Large intestine (tissue), 3 donors: ENCODE measurements at regions not wholly inside any gene's neighbourhood (a gene's known extent, or its start where the extent isn't known, plus 50 kb on each side); places are given as distances from the start of the nearest gene placed in this dataset.

ENCODE experiments used
- DNase-seq, 2 donors: peaks; one replicate each; pipeline versions ENCODE4 v3.0.0 to v3.0.0-alpha.2; 2013
- H3K27ac ChIP-seq: one replicate; pipeline ENCODE4 v1.5.1; 2013; ENCODE audit warnings: low read length
- H3K27me3 ChIP-seq: 2 replicates; pipeline ENCODE4 v1.6.1; 2013; ENCODE audit warnings: low read length; ENCODE audit not compliant: control insufficient read depth, insufficient read depth
- H3K36me3 ChIP-seq: 2 replicates; pipeline ENCODE4 v1.6.1; 2013; ENCODE audit warnings: low read length; ENCODE audit not compliant: control insufficient read depth, insufficient read depth
- H3K4me1 ChIP-seq: one replicate; pipeline ENCODE4 v1.6.1; 2013; ENCODE audit warnings: low read length; ENCODE audit not compliant: control insufficient read depth, insufficient read depth
- H3K4me3 ChIP-seq: one replicate; pipeline ENCODE4 v1.5.1; 2013; ENCODE audit warnings: low read length
- H3K9me3 ChIP-seq: one replicate; pipeline ENCODE4 v1.6.1; 2013; ENCODE audit warnings: mild to moderate bottlenecking, low read depth, low read length, moderate library complexity; ENCODE audit not compliant: control insufficient read depth
- WGBS: methylation state at CpG from one replicate; pipeline ENCODE4 v1.1.5; 2013; ENCODE audit warnings: low lambda C conversion rate; ENCODE audit not compliant: insufficient coverage; 5-methylcytosine and 5-hydroxymethylcytosine counted together

DNA sequence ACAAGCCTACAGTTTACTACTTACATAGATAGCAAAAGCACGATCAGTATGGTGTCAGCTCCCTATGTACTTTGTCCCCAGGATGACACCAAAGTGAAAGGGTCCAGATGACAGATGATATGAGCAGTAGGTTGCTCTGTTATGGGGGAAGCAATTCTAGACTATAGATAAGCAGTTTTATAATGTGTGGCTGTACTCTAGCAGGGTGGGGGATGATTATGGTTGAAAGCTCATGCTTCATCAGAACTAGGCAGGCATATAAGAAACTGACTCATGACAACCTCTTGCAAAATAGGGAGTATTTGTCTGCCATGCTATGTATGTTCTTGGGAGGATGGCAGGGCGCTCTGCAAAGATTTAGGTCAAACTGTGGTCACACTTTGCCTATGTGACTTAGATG is 158.2 kb upstream of the ZBED5 start:
- peaks cover 3% of the 10 kb centered on the region for H3K27me3 ChIP-seq
- H3K4me3 ChIP-seq: no peak overlapping the region
- no peaks in the 10 kb centered on the region for H3K9me3 ChIP-seq
- WGBS: no CpG with 5 or more reads among the region's 2 CpGs
- H3K27ac ChIP-seq: peak overlapping the region; percentile 36
- H3K4me1 ChIP-seq: peaks cover 6% of the 10 kb centered on the region
- no peaks in the 10 kb centered on the region for H3K36me3 ChIP-seq
- DNase-seq: peak; percentile 76

DNA sequence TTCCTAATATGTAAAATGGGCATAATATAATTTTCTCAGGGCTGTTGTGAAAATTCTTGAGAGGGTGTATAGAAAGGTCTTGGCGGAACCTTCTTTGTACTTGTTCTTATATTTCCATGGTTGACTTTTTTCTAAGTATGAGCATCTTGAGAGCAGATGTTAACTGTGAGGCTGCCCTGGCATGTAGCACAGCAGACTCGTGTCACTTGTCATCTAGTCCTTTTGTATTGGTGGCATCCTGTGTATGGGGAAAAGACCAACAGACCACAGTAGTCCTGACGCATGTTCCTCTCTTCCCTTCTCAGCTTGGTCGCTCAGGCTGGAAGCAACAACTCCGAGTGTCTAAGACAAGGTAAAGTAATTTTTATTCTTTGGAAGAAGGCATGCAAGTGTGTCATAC is 153.8 kb upstream of the ZBED5 start:
- no CpG with 5 or more reads among the region's 5 CpGs for WGBS
- peaks cover 5% of the 10 kb centered on the region for H3K27me3 ChIP-seq
- peaks cover 7% of the 10 kb centered on the region for H3K4me1 ChIP-seq
- H3K27ac ChIP-seq: no peak overlapping the region
- no peak for DNase-seq
- no peaks in the 10 kb centered on the region for H3K36me3 ChIP-seq
- no peaks in the 10 kb centered on the region for H3K9me3 ChIP-seq
- no peak overlapping the region for H3K4me3 ChIP-seq

GRCh38 chr11:11010624-11011127 is 152.8 kb upstream of the ZBED5 start:
- no peaks in the 10 kb centered on the region for H3K9me3 ChIP-seq
- H3K36me3 ChIP-seq: no peaks in the 10 kb centered on the region
- H3K27me3 ChIP-seq: peaks cover 5% of the 10 kb centered on the region
- peaks cover 3% of the 10 kb centered on the region for H3K4me1 ChIP-seq
- no peak overlapping the region for H3K4me3 ChIP-seq
- DNase-seq: peak; percentile 7 to 58
- H3K27ac ChIP-seq: no peak overlapping the region
- no CpG with 5 or more reads among the region's 8 CpGs for WGBS

DNA sequence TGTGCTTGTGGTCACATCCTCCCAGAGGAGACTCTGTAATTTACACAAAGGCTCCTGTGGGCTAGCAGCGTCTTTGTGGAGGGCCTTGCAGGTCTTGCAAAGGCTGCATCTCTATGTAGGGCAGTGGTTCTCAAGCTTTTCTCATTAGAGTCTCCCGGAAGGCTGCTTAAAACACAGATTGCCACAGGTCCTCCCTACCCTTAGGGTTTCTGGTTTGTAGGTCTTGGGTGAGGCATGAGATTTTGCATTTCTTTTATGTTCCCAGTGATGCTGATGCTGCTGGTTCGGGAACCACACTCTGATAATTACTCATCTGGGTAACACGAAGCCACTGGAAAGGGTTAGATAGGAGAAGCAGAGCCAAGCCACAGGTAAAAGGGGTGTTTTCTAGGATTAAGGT is 151.3 kb upstream of the ZBED5 start:
- Histone ChIP-seq H3K36me3 (no peaks in the 10 kb centered on the region), H3K4me1 (peaks cover 3% of the 10 kb centered on the region), H3K9me3 (no peaks in the 10 kb centered on the region), H3K27me3 (peaks cover 5% of the 10 kb centered on the region), H3K4me3 (no peak overlapping the region), H3K27ac (no peak overlapping the region)
- no CpG with 5 or more reads among the region's 4 CpGs for WGBS
- no peak for DNase-seq

DNA sequence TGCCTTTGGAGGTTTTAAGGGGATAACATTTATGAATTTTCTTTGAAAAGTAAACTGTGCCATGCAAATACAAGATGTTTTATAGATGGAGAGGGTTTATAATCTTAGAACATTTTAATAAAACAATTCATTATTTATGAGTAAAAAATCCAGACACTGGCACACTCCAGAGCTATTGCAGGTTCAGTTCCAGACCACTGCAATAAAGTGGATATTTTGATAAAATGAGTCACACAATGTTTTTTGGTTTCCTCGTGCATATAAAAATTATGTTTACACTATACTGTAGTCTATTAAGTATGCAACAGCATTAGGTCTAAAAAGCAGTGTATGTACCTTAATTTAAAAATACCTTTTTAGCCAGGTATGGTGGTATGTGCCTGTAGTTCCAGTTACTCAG is 146.2 kb upstream of the ZBED5 start:
- WGBS: no CpG with 5 or more reads among the region's 1 CpG
- no peak overlapping the region for H3K27ac ChIP-seq
- H3K4me3 ChIP-seq: no peak overlapping the region
- no peak for DNase-seq
- H3K4me1 ChIP-seq: no peaks in the 10 kb centered on the region
- no peaks in the 10 kb centered on the region for H3K36me3 ChIP-seq
- no peaks in the 10 kb centered on the region for H3K27me3 ChIP-seq
- no peaks in the 10 kb centered on the region for H3K9me3 ChIP-seq

DNA sequence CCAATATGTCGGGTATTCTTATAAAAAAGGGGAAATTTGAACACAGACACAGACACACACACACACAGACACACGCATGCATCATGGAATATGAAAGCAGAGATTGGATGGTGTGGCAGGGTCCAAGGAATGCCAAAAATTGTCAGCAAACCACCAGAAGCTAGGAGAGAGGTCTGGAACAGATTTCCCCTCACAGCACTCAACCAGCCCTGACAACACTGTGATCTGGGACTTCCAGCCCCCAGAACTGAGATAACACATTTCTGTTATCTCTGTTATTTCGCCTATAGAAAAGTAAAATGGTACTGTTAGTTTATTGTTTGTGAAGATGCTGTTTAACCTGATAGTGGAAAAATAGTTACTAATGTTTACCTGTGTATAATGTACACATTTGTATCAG is 145.4 kb upstream of the ZBED5 start:
- Histone ChIP-seq H3K4me3 (no peak overlapping the region), H3K4me1 (no peaks in the 10 kb centered on the region), H3K36me3 (no peaks in the 10 kb centered on the region), H3K27ac (no peak overlapping the region), H3K9me3 (no peaks in the 10 kb centered on the region), H3K27me3 (no peaks in the 10 kb centered on the region)
- no peak for DNase-seq
- WGBS: 17% methylated on average over 1 of the region's 3 CpGs

DNA sequence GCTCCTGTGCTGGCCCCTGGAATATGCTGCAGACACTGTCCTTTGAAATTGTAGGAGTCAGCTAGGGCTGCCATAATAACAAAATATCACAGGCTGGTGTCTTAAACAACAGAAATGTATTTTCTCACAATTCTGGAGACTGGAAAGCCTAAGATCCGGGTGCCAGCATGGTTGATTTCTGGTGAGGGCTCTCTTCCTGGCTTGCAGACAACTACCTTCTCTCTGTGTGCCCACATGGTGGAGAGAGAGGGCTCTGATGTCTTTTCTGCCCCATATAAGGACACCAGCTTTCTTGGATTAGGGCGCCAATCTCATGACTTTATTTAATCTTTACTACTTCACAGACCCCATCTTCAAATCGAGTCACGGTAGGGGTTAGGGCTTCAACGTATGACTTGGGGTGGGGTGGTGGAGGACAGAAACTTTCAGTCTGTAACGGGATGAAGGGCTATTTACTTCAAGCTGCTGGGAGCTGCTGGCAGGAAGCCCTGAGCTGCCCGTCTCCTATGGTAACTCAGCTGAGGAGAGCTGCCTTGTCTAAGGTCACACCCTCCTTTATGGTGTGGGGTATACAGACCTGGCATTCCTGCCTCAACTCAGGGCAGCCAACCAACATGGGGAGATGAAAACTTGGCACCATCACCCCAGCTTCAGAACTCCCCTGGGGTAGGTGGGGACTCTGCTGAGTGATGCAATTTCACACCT is 142.9 kb upstream of the ZBED5 start:
- H3K27me3 ChIP-seq: peaks cover 4% of the 10 kb centered on the region
- H3K27ac ChIP-seq: no peak overlapping the region
- H3K4me1 ChIP-seq: no peaks in the 10 kb centered on the region
- H3K36me3 ChIP-seq: no peaks in the 10 kb centered on the region
- no peak overlapping the region for H3K4me3 ChIP-seq
- DNase-seq: no peak
- no peaks in the 10 kb centered on the region for H3K9me3 ChIP-seq
- WGBS: no CpG with 5 or more reads among the region's 7 CpGs

DNA sequence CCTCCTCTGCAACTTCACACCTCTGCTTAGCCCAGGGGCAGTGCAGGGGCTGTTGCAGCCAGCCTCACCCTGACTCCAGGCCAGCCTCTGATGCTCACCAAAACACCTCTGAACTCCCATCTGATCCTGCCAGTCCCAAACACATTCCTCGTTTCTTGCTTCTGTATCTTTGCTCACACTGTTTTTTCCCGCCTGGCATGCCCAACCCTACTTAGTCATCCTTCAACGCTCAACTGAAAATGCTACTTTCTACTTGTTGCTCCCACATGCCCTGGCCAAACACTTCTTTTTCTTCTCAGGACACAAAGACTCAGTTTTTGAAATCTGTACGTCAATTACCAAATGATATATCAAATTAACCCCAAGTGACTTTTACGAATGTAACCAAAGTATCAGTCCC is 140.8 kb upstream of the ZBED5 start:
- no peaks in the 10 kb centered on the region for H3K4me1 ChIP-seq
- no peak overlapping the region for H3K4me3 ChIP-seq
- H3K36me3 ChIP-seq: no peaks in the 10 kb centered on the region
- WGBS: 94% methylated on average over 4 of the region's 5 CpGs
- DNase-seq: no peak
- no peak overlapping the region for H3K27ac ChIP-seq
- H3K9me3 ChIP-seq: no peaks in the 10 kb centered on the region
- H3K27me3 ChIP-seq: peaks cover 4% of the 10 kb centered on the region

GRCh38 chr11:10996678-10997077 is 138.8 kb upstream of the ZBED5 start:
- Histone ChIP-seq H3K9me3 (no peaks in the 10 kb centered on the region), H3K36me3 (no peaks in the 10 kb centered on the region), H3K4me3 (no peak overlapping the region), H3K4me1 (no peaks in the 10 kb centered on the region), H3K27ac (no peak overlapping the region), H3K27me3 (peaks cover 4% of the 10 kb centered on the region)
- 60% methylated on average over 1 of the region's 1 CpG for WGBS
- no peak for DNase-seq

DNA sequence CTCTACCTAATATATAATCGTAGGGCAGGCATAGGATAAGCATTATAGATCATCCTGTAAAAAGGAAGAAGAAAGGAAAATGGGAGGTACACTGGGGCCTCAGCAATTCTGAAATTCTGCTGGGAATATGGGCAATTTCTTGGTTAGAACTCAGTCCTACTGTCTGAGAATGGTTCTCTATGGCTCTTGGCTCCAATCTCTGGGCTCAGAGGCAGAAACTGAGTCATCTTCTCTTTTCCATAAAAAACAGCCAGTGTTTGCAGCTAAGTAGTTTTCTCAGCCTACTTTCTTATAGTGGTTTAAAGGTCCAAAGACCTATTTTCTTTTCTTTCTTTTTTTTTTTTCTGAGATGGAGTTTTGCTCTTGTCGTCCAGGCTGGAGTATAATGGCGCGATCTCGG is 135.8 kb upstream of the ZBED5 start:
- no peak for DNase-seq
- H3K36me3 ChIP-seq: no peaks in the 10 kb centered on the region
- H3K9me3 ChIP-seq: no peaks in the 10 kb centered on the region
- no peak overlapping the region for H3K27ac ChIP-seq
- H3K27me3 ChIP-seq: peaks cover 4% of the 10 kb centered on the region
- WGBS: no CpG with 5 or more reads among the region's 5 CpGs
- peaks cover 6% of the 10 kb centered on the region for H3K4me1 ChIP-seq
- no peak overlapping the region for H3K4me3 ChIP-seq

DNA sequence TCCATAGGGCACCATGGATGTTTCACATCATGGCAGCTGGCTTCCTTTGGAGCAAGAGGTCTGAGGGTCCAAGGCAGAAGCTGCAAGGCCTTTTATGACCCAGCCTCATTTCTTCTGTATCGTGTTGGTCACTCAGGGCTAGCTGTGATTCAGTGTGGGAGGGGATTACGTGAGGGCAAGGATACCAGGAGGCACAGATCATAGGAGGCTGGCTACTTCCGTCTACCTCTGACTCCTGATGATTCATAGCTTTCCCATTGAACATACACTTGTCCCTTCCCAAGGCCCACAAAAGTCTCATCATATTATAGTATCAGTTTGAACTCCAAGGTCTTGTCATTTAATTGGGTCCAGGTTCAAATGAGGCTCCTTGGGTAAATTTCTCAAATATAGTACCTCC is 135.3 kb upstream of the ZBED5 start:
- H3K9me3 ChIP-seq: no peaks in the 10 kb centered on the region

More for the DNA sequence above, 135.3 kb upstream of the ZBED5 start:
- H3K4me3 ChIP-seq: no peak overlapping the region
- no peak overlapping the region for H3K27ac ChIP-seq
- no peak for DNase-seq
- peaks cover 4% of the 10 kb centered on the region for H3K27me3 ChIP-seq
- peaks cover 6% of the 10 kb centered on the region for H3K4me1 ChIP-seq
- WGBS: no CpG with 5 or more reads among the region's 3 CpGs
- no peaks in the 10 kb centered on the region for H3K36me3 ChIP-seq
